Trophoblast cell (in vitro differentiated cells and primary cell): ENCODE measurements at regions not wholly inside any gene's neighbourhood (a gene's known extent, or its start where the extent isn't known, plus 50 kb on each side); places are given as distances from the start of the nearest gene placed in this dataset.
A peak's percentile ranks its signal among the peaks of the same experiment; 100 is the strongest.
"Not testable (repeated sequence)": the region's sequence is repeated elsewhere in the genome, so short reads cannot be mapped to it uniquely, and the experiment has no call there.

Experiments
- DNase-seq, 2 donors: peaks; one replicate each; pipeline ENCODE4 v3.0.0-alpha.2; 2016
- H2AFZ ChIP-seq: 2 replicates; pipeline ENCODE4 v1.6.1; 2013; ENCODE audit warnings: low read length, moderate library complexity, mild to moderate bottlenecking; ENCODE audit not compliant: insufficient read depth, poor library complexity
- H2AK5ac ChIP-seq: 2 replicates; pipeline ENCODE4 v1.6.1; 2013; ENCODE audit warnings: mild to moderate bottlenecking, low read length
- H2BK120ac ChIP-seq: 2 replicates; pipeline ENCODE4 v1.6.1; 2013; ENCODE audit warnings: low read length, mild to moderate bottlenecking, moderate library complexity; ENCODE audit not compliant: insufficient read depth, poor library complexity
- H2BK12ac ChIP-seq: 2 replicates; pipeline ENCODE4 v1.6.1; 2013; ENCODE audit warnings: mild to moderate bottlenecking, low read length, moderate library complexity
- H2BK5ac ChIP-seq: 2 replicates; pipeline ENCODE4 v1.6.1; 2013; ENCODE audit warnings: low read length, low read depth, moderate library complexity, mild to moderate bottlenecking; ENCODE audit not compliant: poor library complexity
- H3K14ac ChIP-seq: 2 replicates; pipeline ENCODE4 v1.6.1; 2013; ENCODE audit warnings: mild to moderate bottlenecking, low read length
- H3K18ac ChIP-seq: 2 replicates; pipeline ENCODE4 v1.6.1; 2013; ENCODE audit warnings: mild to moderate bottlenecking, low read length
- H3K23ac ChIP-seq: 2 replicates; pipeline ENCODE4 v1.6.1; 2013; ENCODE audit warnings: low read length
- H3K27ac ChIP-seq: 2 replicates; pipeline ENCODE4 v1.5.1; 2013; ENCODE audit warnings: low read depth, mild to moderate bottlenecking, inconsistent platforms, low read length, moderate library complexity
- H3K27me3 ChIP-seq: 2 replicates; pipeline ENCODE4 v1.6.1; 2013; ENCODE audit warnings: inconsistent platforms, mild to moderate bottlenecking, low read length, moderate library complexity; ENCODE audit not compliant: insufficient read depth
- H3K36me3 ChIP-seq, 2 experiments: 1 replicate in 1 of 2; 2 replicates in 1 of 2; pipeline ENCODE4 v1.6.1; 2013; ENCODE audit warnings: low read length in 2 of 2, mild to moderate bottlenecking in 2 of 2, moderate library complexity in 1 of 2; ENCODE audit not compliant: insufficient read depth in 2 of 2, control insufficient read depth in 1 of 2
- H3K4ac ChIP-seq: 2 replicates; pipeline ENCODE4 v1.6.1; 2013; ENCODE audit warnings: low read depth, mild to moderate bottlenecking, low read length, moderate library complexity
- H3K4me1 ChIP-seq, 2 experiments: 1 replicate in 1 of 2; 2 replicates in 1 of 2; pipeline ENCODE4 v1.6.1; 2013; ENCODE audit warnings: low read length in 2 of 2, mild to moderate bottlenecking in 2 of 2, moderate library complexity in 1 of 2; ENCODE audit not compliant: insufficient read depth in 2 of 2, control insufficient read depth in 1 of 2
- H3K4me2 ChIP-seq: 2 replicates; pipeline ENCODE4 v1.6.1; 2013; ENCODE audit warnings: inconsistent platforms, mild to moderate bottlenecking, low read length, moderate library complexity
- H3K4me3 ChIP-seq: 2 replicates; pipeline ENCODE4 v1.5.1; 2013; ENCODE audit warnings: mild to moderate bottlenecking, low read depth, low read length, inconsistent platforms
- H3K79me1 ChIP-seq: one replicate; pipeline ENCODE4 v1.6.1; 2013; ENCODE audit warnings: low read length
- H3K79me2 ChIP-seq: 2 replicates; pipeline ENCODE4 v1.6.1; 2013; ENCODE audit warnings: low read length, mild to moderate bottlenecking; ENCODE audit not compliant: control insufficient read depth, insufficient read depth, poor library complexity
- H3K9ac ChIP-seq: 2 replicates; pipeline ENCODE4 v1.6.1; 2013; ENCODE audit warnings: mild to moderate bottlenecking, low read length
- H3K9me3 ChIP-seq: 2 replicates; pipeline ENCODE4 v1.6.1; 2013; ENCODE audit warnings: low read depth, mild to moderate bottlenecking, control low read depth, inconsistent platforms, low read length; ENCODE audit not compliant: insufficient read depth
- H4K12ac ChIP-seq: 2 replicates; pipeline ENCODE4 v1.6.1; 2013; ENCODE audit warnings: low read depth, mild to moderate bottlenecking, low read length, moderate library complexity
- H4K8ac ChIP-seq: 2 replicates; pipeline ENCODE4 v1.6.1; 2013; ENCODE audit warnings: low read depth, mild to moderate bottlenecking, low read length, moderate library complexity
- H4K91ac ChIP-seq: one replicate; pipeline ENCODE4 v1.6.1; 2013; ENCODE audit warnings: low read depth, mild to moderate bottlenecking, low read length, moderate library complexity
- WGBS: extraction: QIAGEN DNeasy Blood & Tissue Kit; methylation state at CpG from one replicate; pipeline ENCODE4 v1.1.7; 2013; ENCODE audit warnings: missing lambda C conversion rate; ENCODE audit not compliant: insufficient read length, insufficient coverage; ENCODE audit errors: extremely low coverage; 5-methylcytosine and 5-hydroxymethylcytosine counted together

DNA sequence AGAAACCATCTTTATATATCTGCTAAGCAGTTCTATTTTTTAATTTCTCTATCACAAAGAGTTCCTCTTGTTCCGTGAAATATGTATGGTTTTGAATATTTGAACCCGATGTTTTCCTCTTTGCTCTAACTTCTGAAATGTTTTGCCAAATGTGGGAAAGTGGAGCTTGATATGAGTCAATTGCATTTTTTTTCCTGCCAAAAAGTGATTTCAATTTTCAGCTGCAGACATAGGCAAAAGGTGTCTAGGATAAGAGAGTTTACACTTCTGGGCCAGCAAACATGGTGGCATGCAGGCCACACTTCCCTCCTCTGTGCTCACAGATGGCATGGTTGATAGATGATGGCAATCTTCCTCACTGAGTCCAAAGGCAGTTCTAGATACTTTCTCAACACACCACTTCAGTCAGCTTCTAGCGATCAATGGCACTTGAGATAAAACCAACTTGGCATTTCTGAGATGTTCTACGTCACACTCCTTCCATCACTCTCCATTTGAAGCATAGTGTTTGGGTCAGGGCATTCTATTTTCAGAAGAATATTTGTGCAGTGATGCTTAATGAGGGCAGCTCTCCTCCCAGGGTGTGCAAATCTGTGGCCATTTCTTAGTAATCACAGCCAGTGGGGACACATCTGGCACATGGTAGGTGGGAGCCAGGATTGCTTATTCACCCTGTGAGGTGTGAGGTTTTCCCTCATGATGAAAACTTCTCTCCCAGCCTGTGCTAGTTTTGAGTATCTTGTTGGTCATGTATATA lies 54.4 kb upstream of the SCAF4 start:
- H3K4me3 ChIP-seq = no peak overlapping the region
- H3K4me1 ChIP-seq = no peaks in the 10 kb centered on the region
- no peak overlapping the region for H2AK5ac ChIP-seq
- H3K4ac ChIP-seq = no peak overlapping the region
- no peak overlapping the region for H3K4me2 ChIP-seq
- no peak overlapping the region for H4K91ac ChIP-seq
- no peak overlapping the region for H3K18ac ChIP-seq
- peak; percentile 88 to 98 for DNase-seq
- no peak overlapping the region for H2BK12ac ChIP-seq
- WGBS = no CpG with 5 or more reads among the region's 4 CpGs
- H3K36me3 ChIP-seq = no peaks in the 10 kb centered on the region
- peaks cover 2% of the 10 kb centered on the region for H3K9me3 ChIP-seq
- H3K23ac ChIP-seq = no peak overlapping the region
- H2BK120ac ChIP-seq = no peak overlapping the region
- H3K27me3 ChIP-seq = no peaks in the 10 kb centered on the region
- no peak overlapping the region for H4K8ac ChIP-seq
- no peak overlapping the region for H2BK5ac ChIP-seq
- no peaks in the 10 kb centered on the region for H3K79me2 ChIP-seq
- H3K9ac ChIP-seq = no peak overlapping the region
- no peak overlapping the region for H2AFZ ChIP-seq
- no peak overlapping the region for H4K12ac ChIP-seq
- no peak overlapping the region for H3K14ac ChIP-seq
- H3K27ac ChIP-seq = no peak overlapping the region
- H3K79me1 ChIP-seq = no peaks in the 10 kb centered on the region

DNA sequence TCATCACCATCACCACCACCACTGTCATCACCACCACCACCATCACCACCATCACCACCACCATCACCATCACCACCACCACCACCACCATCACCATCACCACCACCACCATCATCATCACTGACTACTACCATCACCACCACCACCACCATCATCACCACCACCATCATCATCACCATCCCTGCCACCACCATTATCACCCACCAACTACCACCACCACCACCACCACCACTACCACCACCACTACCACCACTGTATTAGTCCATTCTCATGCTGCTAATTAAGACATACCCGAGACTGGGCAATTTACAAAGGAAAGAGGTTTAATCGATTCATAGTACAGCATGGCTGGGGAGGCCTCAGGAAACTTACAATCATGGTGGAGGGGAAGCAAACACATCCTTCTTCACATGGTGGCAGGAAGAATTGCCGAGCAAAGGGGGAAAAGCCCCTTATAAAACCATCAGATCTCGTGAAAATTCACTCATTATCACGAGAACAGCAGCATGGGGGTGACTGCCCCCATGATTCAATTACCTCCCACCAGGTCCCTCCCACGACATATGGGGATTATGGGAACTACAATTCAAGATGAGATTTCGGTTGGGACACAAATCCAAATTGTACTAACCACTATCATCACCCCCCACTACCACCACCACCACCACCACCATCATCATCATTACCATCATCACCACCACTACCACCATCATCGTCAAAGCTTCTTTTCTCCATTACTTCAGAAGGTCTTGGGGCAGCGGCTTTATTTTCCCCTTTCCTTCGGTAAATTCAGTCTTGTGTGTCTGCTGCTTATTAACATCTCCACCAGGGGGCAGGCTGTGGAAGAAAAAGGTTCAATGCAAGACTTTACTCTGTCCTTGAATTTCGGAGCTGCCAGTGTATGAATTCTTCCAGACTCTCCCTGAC lies 53.6 kb upstream of the SCAF4 start:
- not testable (repeated sequence) for H4K91ac ChIP-seq, H3K14ac ChIP-seq, H3K79me2 ChIP-seq, H3K36me3 ChIP-seq, H3K27ac ChIP-seq, H4K12ac ChIP-seq, H3K4me2 ChIP-seq, H3K23ac ChIP-seq, H3K4me3 ChIP-seq, H3K18ac ChIP-seq, H2AK5ac ChIP-seq, H2BK12ac ChIP-seq, H3K9ac ChIP-seq, H4K8ac ChIP-seq, H3K4me1 ChIP-seq, H2BK5ac ChIP-seq, H3K27me3 ChIP-seq, H3K9me3 ChIP-seq, H2BK120ac ChIP-seq, H2AFZ ChIP-seq, H3K79me1 ChIP-seq, H3K4ac ChIP-seq
- DNase-seq = peak; percentile 74 to 94
- no CpG with 5 or more reads among the region's 11 CpGs for WGBS

DNA sequence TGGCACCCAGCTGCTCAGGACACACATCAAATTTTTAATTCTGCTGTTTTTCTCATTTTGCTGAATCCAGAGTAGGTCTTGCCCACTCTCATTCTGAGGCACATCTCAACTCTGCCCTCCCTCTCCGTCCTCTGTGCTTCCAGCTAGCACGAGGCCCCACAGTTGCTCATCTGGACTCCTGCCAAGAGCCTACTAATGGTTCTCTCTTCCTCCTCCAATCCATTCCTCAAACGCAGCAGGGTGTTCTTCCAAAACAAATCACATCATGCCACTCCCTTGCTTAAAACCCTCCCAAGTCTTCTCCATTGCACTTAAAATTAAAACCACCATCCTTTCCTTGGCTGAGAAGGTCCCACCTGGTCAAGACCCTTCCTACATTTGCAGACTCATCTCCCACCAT lies 49.8 kb upstream of the SCAF4 start:
- Histone ChIP-seq H2AFZ (no peak overlapping the region), H4K12ac (no peak overlapping the region), H3K4me1 (no peaks in the 10 kb centered on the region), H2BK12ac (no peak overlapping the region), H4K8ac (no peak overlapping the region), H3K9me3 (peaks cover 2% of the 10 kb centered on the region), H3K79me2 (no peaks in the 10 kb centered on the region), H3K36me3 (no peaks in the 10 kb centered on the region), H3K9ac (no peak overlapping the region), H3K18ac (no peak overlapping the region), H3K27me3 (no peaks in the 10 kb centered on the region), H3K23ac (no peak overlapping the region), H2BK120ac (no peak overlapping the region), H2BK5ac (no peak overlapping the region), H3K79me1 (no peaks in the 10 kb centered on the region), H2AK5ac (no peak overlapping the region), H3K4me2 (no peak overlapping the region), H3K4me3 (no peak overlapping the region), H3K27ac (no peak overlapping the region), H3K4ac (no peak overlapping the region), H3K14ac (no peak overlapping the region), H4K91ac (no peak overlapping the region)
- no peak for DNase-seq
- WGBS = no CpG with 5 or more reads among the region's 3 CpGs
